Left lung (tissue), 4 donors: ENCODE measurements at regions not wholly inside any gene's neighbourhood (a gene's known extent, or its start where the extent isn't known, plus 50 kb on each side); places are given as distances from the start of the nearest gene placed in this dataset.

ENCODE experiments used
- ATAC-seq: fragments of 200-7000 bp; cut with Tn5 transposase; one replicate; pipeline ENCODE4 v1.9.1; 2020; ENCODE audit warnings: moderate library complexity
- DNase-seq, 4 donors: peaks; one replicate each; pipeline ENCODE4 v3.0.0-alpha.2; 2013 to 2020
- H3K27ac ChIP-seq, 2 donors: fragments of 200-600 bp; sonication (generic) in 1 of 2; one replicate each; pipeline versions ENCODE4 v1.5.0 to v1.8.0; 2020 to 2021
- H3K27me3 ChIP-seq, 2 donors: fragments of 200-600 bp; sonication (generic) in 1 of 2; one replicate each; pipeline versions ENCODE4 v1.5.0 to v1.8.0; 2020 to 2021
- H3K36me3 ChIP-seq, 2 donors: fragments of 200-600 bp; sonication (generic) in 1 of 2; one replicate each; pipeline versions ENCODE4 v1.5.0 to v1.8.0; 2020 to 2021
- H3K4me1 ChIP-seq, 2 donors: fragments of 200-600 bp; one replicate each; pipeline ENCODE4 v1.8.0; 2021
- H3K4me3 ChIP-seq, 2 donors: fragments of 200-600 bp; sonication (generic) in 1 of 2; one replicate each; pipeline versions ENCODE4 v1.5.0 to v1.8.0; 2020 to 2021; ENCODE audit warnings: mild to moderate bottlenecking in 1 of 2
- H3K9me3 ChIP-seq, 2 donors: fragments of 200-600 bp; sonication (generic) in 1 of 2; one replicate each; pipeline versions ENCODE4 v1.5.0 to v1.8.0; 2020 to 2021
- intact Hi-C, 2 donors: fragments of 100-400 bp; cut with DNase I; formaldehyde crosslinking; loops; one replicate each; pipeline versions ENCODE4 v1.11.2 to v1.14.2; 2022
- TF ChIP-seq, protein P1 (sequence below), 2 donors: fragments of 200-600 bp; sonication (generic) in 1 of 2; IDR thresholded peaks; one replicate each; pipeline versions ENCODE4 v1.5.0 to v1.8.0; 2021; ENCODE audit warnings: antibody characterized with exemption in 2 of 2
- donor health status: DM: no; HTN: yes; CAD: no.
- donor health status: DM: no; HTN: no; CAD: no.

DNA sequence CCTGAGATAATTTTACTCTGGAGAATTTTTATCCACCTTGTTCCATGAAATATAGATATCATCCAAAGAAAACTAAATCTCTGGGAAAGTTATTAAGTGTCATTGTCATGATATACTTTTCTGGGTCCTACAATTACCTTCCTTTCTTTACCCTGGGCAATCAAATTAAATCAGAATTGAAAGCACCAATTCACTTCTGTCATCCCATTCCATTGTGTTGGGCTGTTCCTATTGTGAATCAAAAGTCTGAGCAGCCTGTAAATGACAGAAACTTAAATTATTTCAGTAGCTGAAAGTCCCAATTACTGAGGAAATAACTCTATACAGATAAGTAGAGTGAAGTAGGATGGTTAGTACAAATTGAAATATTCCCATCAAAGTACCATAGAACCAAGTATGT, 1284.2 kb downstream of the EFNB2 start:
- H3K4me3 ChIP-seq = no peak overlapping the region
- TF ChIP-seq, protein P1, sequence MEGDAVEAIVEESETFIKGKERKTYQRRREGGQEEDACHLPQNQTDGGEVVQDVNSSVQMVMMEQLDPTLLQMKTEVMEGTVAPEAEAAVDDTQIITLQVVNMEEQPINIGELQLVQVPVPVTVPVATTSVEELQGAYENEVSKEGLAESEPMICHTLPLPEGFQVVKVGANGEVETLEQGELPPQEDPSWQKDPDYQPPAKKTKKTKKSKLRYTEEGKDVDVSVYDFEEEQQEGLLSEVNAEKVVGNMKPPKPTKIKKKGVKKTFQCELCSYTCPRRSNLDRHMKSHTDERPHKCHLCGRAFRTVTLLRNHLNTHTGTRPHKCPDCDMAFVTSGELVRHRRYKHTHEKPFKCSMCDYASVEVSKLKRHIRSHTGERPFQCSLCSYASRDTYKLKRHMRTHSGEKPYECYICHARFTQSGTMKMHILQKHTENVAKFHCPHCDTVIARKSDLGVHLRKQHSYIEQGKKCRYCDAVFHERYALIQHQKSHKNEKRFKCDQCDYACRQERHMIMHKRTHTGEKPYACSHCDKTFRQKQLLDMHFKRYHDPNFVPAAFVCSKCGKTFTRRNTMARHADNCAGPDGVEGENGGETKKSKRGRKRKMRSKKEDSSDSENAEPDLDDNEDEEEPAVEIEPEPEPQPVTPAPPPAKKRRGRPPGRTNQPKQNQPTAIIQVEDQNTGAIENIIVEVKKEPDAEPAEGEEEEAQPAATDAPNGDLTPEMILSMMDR (IDR thresholded peaks at IDR 0.05) = no peak
- intact Hi-C loops = no loop called here
- H3K9me3 ChIP-seq = peaks cover 0 to 10% of the 10 kb centered on the region in 2 donors
- no peaks in the 10 kb centered on the region for H3K4me1 ChIP-seq
- H3K27ac ChIP-seq = no peak overlapping the region
- no peak for ATAC-seq
- H3K36me3 ChIP-seq = no peaks in the 10 kb centered on the region
- no peaks in the 10 kb centered on the region for H3K27me3 ChIP-seq
- no peak for DNase-seq

DNA sequence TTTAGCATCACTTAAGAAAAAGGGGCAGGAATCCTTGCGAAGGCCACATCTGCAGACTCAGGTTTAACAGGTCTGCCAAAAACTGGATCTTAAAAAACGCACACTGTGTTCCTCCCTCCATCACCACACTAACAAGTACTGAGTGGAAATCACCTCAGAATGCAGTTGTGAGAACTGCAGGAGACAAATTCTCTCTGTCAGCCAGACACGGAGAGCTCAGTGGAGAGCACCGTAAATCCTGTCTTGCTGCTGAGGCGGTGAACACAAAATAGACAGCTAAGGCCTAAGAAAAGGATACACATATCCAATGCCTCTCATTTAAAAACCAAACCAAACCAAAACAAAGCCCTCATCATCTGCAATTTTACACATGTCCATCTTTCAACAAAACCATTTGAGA, 1287.6 kb downstream of the EFNB2 start:
- Histone ChIP-seq H3K4me3 (no peak overlapping the region), H3K9me3 (peaks cover 0 to 10% of the 10 kb centered on the region in 2 donors), H3K27me3 (no peaks in the 10 kb centered on the region), H3K4me1 (no peaks in the 10 kb centered on the region), H3K36me3 (no peaks in the 10 kb centered on the region), H3K27ac (no peak overlapping the region)
- intact Hi-C loops = no loop called here
- ATAC-seq = no peak
- DNase-seq = no peak
- TF ChIP-seq, protein P1 (IDR thresholded peaks at IDR 0.05) = no peak

DNA sequence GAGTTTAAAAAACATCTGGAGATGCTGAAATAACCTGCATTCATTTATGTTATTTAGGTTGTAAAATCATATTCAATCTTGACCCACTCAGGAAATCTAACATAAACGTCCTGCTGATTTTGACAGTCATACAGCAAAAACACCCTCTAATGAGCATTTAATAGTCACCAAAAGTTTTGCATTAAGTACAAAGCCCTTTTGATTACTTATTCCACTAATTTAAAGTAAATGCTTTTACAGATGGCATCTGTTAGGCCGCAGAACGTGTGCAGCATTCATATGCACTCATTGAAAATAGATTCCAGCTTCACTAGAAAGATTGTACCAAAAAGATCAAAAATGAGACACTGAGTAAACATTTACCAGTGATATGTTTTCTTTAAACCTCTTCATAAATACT, 1295.1 kb downstream of the EFNB2 start:
- no peak overlapping the region for H3K27ac ChIP-seq
- H3K4me3 ChIP-seq = no peak overlapping the region
- TF ChIP-seq, protein P1 (IDR thresholded peaks at IDR 0.05) = no peak
- intact Hi-C loops = no loop called here
- peak in 1 of 4 donors; percentile 4 for DNase-seq
- no peaks in the 10 kb centered on the region for H3K36me3 ChIP-seq
- no peaks in the 10 kb centered on the region for H3K9me3 ChIP-seq
- H3K4me1 ChIP-seq = no peaks in the 10 kb centered on the region
- ATAC-seq = no peak
- no peaks in the 10 kb centered on the region for H3K27me3 ChIP-seq

DNA sequence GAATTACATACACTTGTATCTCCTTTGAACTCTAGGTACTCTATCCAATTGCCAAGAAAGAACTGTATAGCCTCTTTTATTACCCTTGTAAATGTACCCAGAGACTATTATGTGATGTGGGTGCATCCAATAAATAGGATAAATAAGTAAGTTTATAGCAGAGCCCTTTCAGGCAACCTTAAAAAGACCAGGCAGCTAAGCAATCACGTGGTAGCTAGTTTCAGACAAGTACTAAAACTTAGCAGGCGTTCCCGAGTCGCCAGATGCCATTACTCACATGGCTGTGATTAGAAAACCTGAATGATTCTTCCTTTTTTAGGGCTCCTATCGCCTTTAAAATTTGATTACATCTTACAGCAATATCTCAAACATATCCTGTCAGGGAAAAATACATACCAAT, 1303.0 kb downstream of the EFNB2 start:
- ATAC-seq (no peak), DNase-seq (no peak)

DNA sequence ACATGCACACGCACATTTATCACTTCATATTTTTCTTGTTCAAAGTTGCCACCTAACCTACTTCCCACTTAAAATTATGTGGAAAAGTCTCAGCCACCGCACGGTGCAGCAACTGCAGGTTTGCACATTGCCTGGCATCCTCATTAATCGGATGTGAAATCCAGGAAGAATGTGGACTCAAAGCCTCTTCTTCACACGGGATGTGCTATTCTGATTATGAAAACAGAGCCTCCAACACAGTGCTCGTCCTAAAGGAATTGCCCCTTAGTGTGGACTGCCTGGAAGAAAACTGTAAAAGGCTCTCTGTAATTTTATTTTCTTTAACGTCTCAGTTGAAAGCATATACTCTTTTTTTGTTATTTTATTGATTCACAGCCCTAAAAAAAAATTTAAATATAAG, 1303.5 kb downstream of the EFNB2 start:
- Histone ChIP-seq H3K9me3 (no peaks in the 10 kb centered on the region), H3K27me3 (no peaks in the 10 kb centered on the region), H3K36me3 (no peaks in the 10 kb centered on the region), H3K27ac (no peak overlapping the region), H3K4me1 (no peaks in the 10 kb centered on the region), H3K4me3 (no peak overlapping the region)
- TF ChIP-seq, protein P1 (IDR thresholded peaks at IDR 0.05) = no peak
- intact Hi-C loops = no loop called here
- ATAC-seq = no peak
- DNase-seq = no peak

More for the DNA sequence above, 1303.0 kb downstream of the EFNB2 start:
- intact Hi-C loops = no loop called here
- Histone ChIP-seq H3K4me3 (no peak overlapping the region), H3K9me3 (no peaks in the 10 kb centered on the region), H3K27ac (no peak overlapping the region), H3K36me3 (no peaks in the 10 kb centered on the region), H3K4me1 (no peaks in the 10 kb centered on the region), H3K27me3 (no peaks in the 10 kb centered on the region)
- TF ChIP-seq, protein P1 (IDR thresholded peaks at IDR 0.05) = no peak
